Astrocyte (in vitro differentiated cells and primary cell): ENCODE measurements at regions not wholly inside any gene's neighbourhood (a gene's known extent, or its start where the extent isn't known, plus 50 kb on each side); places are given as distances from the start of the nearest gene placed in this dataset.

Source experiments
- EZH2 ChIP-seq: IDR thresholded peaks from 2 replicates; pipeline ENCODE4 v1.6.1; 2012; ENCODE audit warnings: mild to moderate bottlenecking, low read length, inconsistent platforms; ENCODE audit not compliant: insufficient read depth
- TF ChIP-seq, protein P1 (sequence below): IDR thresholded peaks from 2 replicates; pipeline ENCODE4 v1.5.1; 2011; ENCODE audit warnings: low read depth, mild to moderate bottlenecking, inconsistent platforms, low read length, moderate library complexity; ENCODE audit not compliant: insufficient read depth

DNA sequence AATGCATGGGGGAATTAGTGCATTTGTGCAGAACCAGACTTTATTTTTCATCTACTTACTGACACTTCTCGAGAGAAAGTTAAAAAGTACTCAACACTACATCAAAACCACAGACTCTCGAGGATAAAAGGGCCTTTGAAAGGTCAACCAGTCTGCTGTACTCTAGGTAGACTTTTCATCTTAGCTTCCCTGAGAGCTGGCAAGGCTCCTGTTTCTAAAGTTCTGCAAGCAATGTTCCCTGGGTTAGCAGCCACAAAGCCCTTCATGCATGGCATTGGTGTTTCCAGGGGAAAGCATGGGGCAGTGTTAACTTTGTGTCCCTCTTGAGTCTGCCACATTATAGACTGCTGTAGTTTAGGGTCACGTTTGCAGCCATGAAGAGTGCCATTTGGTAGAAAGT is 106.4 kb upstream of the PFN2 start:
- TF ChIP-seq, protein P1, sequence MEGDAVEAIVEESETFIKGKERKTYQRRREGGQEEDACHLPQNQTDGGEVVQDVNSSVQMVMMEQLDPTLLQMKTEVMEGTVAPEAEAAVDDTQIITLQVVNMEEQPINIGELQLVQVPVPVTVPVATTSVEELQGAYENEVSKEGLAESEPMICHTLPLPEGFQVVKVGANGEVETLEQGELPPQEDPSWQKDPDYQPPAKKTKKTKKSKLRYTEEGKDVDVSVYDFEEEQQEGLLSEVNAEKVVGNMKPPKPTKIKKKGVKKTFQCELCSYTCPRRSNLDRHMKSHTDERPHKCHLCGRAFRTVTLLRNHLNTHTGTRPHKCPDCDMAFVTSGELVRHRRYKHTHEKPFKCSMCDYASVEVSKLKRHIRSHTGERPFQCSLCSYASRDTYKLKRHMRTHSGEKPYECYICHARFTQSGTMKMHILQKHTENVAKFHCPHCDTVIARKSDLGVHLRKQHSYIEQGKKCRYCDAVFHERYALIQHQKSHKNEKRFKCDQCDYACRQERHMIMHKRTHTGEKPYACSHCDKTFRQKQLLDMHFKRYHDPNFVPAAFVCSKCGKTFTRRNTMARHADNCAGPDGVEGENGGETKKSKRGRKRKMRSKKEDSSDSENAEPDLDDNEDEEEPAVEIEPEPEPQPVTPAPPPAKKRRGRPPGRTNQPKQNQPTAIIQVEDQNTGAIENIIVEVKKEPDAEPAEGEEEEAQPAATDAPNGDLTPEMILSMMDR, result no peak
- no peak for TF ChIP-seq EZH2
